SK-N-SH treated with all-trans-retinoic acid at 6 μM for 48 hours (cell line): ENCODE measurements at regions not wholly inside any gene's neighbourhood (a gene's known extent, or its start where the extent isn't known, plus 50 kb on each side); places are given as distances from the start of the nearest gene placed in this dataset.
A peak's percentile ranks its signal among the peaks of the same experiment; 100 is the strongest.

Experiments
- ATAC-seq: fragments of 200-7000 bp; cut with Tn5 transposase; 3 replicates; pipeline ENCODE4 v1.9.1; 2020; ENCODE audit warnings: mild to moderate bottlenecking, moderate library complexity
- ARNTL ChIP-seq: fragments of 450-650 bp; formaldehyde crosslinking; IDR thresholded peaks from 2 replicates; pipeline ENCODE4 v1.5.0; 2020; ENCODE audit warnings: low read depth, mild to moderate bottlenecking, moderate library complexity, borderline replicate concordance
- BACH2 ChIP-seq: fragments of 250-450 bp; sonication (Bioruptor Pico); IDR thresholded peaks from 2 replicates; pipeline ENCODE4 v1.9.0; 2021; ENCODE audit warnings: mild to moderate bottlenecking, borderline replicate concordance
- CREB5 ChIP-seq: fragments of 250-450 bp; sonication (Bioruptor Pico); IDR thresholded peaks from 2 replicates; pipeline ENCODE4 v1.5.1; 2020; ENCODE audit warnings: low read depth, mild to moderate bottlenecking, moderate library complexity
- CSDC2 ChIP-seq: fragments of 250-450 bp; sonication (Bioruptor Pico); IDR thresholded peaks from 2 replicates; pipeline ENCODE4 v1.5.0; 2020; ENCODE audit warnings: mild to moderate bottlenecking, moderate library complexity
- CSRNP3 ChIP-seq: fragments of 250-450 bp; sonication (Bioruptor Pico); IDR thresholded peaks from 2 replicates; pipeline ENCODE4 v1.5.1; 2021; ENCODE audit warnings: mild to moderate bottlenecking, moderate library complexity
- ESRRG ChIP-seq: fragments of 250-450 bp; sonication (Bioruptor Pico); IDR thresholded peaks from 2 replicates; pipeline ENCODE4 v1.6.1; 2021; ENCODE audit warnings: mild to moderate bottlenecking
- GLIS3 ChIP-seq: fragments of 250-450 bp; sonication (Bioruptor Pico); IDR thresholded peaks from 2 replicates; pipeline ENCODE4 v1.5.0; 2020; ENCODE audit warnings: mild to moderate bottlenecking, moderate library complexity
- ISL1 ChIP-seq: fragments of 250-450 bp; sonication (Bioruptor Pico); IDR thresholded peaks from 2 replicates; pipeline ENCODE4 v2.1.2; 2022; ENCODE audit warnings: mild to moderate bottlenecking, moderate library complexity
- OSR1 ChIP-seq: fragments of 250-450 bp; sonication (Bioruptor Pico); IDR thresholded peaks from 2 replicates; pipeline ENCODE4 v1.8.0; 2022; ENCODE audit warnings: moderate library complexity, mild to moderate bottlenecking, inconsistent platforms
- PATZ1 ChIP-seq: fragments of 250-450 bp; sonication (Bioruptor Pico); IDR thresholded peaks from 2 replicates; pipeline ENCODE4 v1.8.0; 2020; ENCODE audit warnings: mild to moderate bottlenecking, moderate library complexity, borderline replicate concordance
- PPARA ChIP-seq: fragments of 250-450 bp; sonication (Bioruptor Pico); IDR thresholded peaks from 2 replicates; pipeline ENCODE4 v1.5.0; 2020; ENCODE audit warnings: mild to moderate bottlenecking, borderline replicate concordance
- RARB ChIP-seq: fragments of 250-450 bp; sonication (Bioruptor Pico); IDR thresholded peaks from 2 replicates; pipeline ENCODE4 v1.8.0; 2021; ENCODE audit warnings: mild to moderate bottlenecking, moderate library complexity
- SNAI2 ChIP-seq: fragments of 250-450 bp; sonication (Bioruptor Pico); IDR thresholded peaks from 2 replicates; pipeline ENCODE4 v1.5.0; 2020; ENCODE audit warnings: mild to moderate bottlenecking, moderate library complexity
- TCF4 ChIP-seq: fragments of 250-450 bp; sonication (Bioruptor Pico); IDR thresholded peaks from 2 replicates; pipeline ENCODE4 v1.8.0; 2021; ENCODE audit warnings: mild to moderate bottlenecking, moderate library complexity, borderline replicate concordance
- TOX ChIP-seq: fragments of 250-450 bp; sonication (Bioruptor Pico); IDR thresholded peaks from 2 replicates; pipeline ENCODE4 v1.8.0; 2021; ENCODE audit warnings: mild to moderate bottlenecking, moderate library complexity, borderline replicate concordance
- TSHZ2 ChIP-seq: fragments of 250-450 bp; sonication (Bioruptor Pico); IDR thresholded peaks from 2 replicates; pipeline ENCODE4 v1.5.0; 2020; ENCODE audit warnings: mild to moderate bottlenecking, moderate library complexity
- ZC3H10 ChIP-seq: fragments of 250-450 bp; sonication (Bioruptor Pico); IDR thresholded peaks from 2 replicates; pipeline ENCODE4 v1.5.1; 2021; ENCODE audit warnings: mild to moderate bottlenecking, moderate library complexity
- ZFP30 ChIP-seq: fragments of 450-650 bp; formaldehyde crosslinking; IDR thresholded peaks from 2 replicates; pipeline ENCODE4 v1.5.0; 2022; ENCODE audit warnings: mild to moderate bottlenecking, moderate library complexity
- ZNF565 ChIP-seq: fragments of 450-650 bp; formaldehyde crosslinking; conservative IDR thresholded peaks from 2 replicates; pipeline ENCODE4 v1.5.0; 2020; ENCODE audit warnings: low read depth, mild to moderate bottlenecking, moderate library complexity
- ZNF70 ChIP-seq: fragments of 450-650 bp; formaldehyde crosslinking; IDR thresholded peaks from 2 replicates; pipeline ENCODE4 v1.5.0; 2020; ENCODE audit warnings: mild to moderate bottlenecking, moderate library complexity
- ZNF8 ChIP-seq: fragments of 450-650 bp; formaldehyde crosslinking; IDR thresholded peaks from 2 replicates; pipeline ENCODE4 v1.5.0; 2020; ENCODE audit warnings: mild to moderate bottlenecking, moderate library complexity

GRCh38 chr13:38415233-38415632 is 65.6 kb downstream of the UFM1 start:
- no peak for ATAC-seq
- TF ChIP-seq ZFP30 (CRISPR knock-in tag), result no peak
- no peak for TF ChIP-seq ARNTL
- TF ChIP-seq, all 23 proteins: peak for 0

GRCh38 chr13:38417241-38417640 is 67.6 kb downstream of the UFM1 start:
- no peak for ATAC-seq
- no peak for TF ChIP-seq TCF4 (CRISPR knock-in tag)
- TF ChIP-seq RARB, result no peak
- no peak for TF ChIP-seq PPARA (CRISPR knock-in tag)

- ATAC-seq, result peak; percentile 58; the same call in 2 of the 3 replicates
- no peak for TF ChIP-seq TOX (CRISPR knock-in tag)
- no peak for TF ChIP-seq SNAI2 (CRISPR knock-in tag)
- no peak for TF ChIP-seq ZFP30 (CRISPR knock-in tag)
- TF ChIP-seq GLIS3 (CRISPR knock-in tag), result no peak
- no peak for TF ChIP-seq ZNF565 (CRISPR knock-in tag)
- TF ChIP-seq ZNF8 (CRISPR knock-in tag), result no peak
- TF ChIP-seq PPARA (CRISPR knock-in tag), result no peak
- no peak for TF ChIP-seq OSR1 (CRISPR knock-in tag)
- no peak for TF ChIP-seq ESRRG
- TF ChIP-seq ZNF70 (CRISPR knock-in tag), result no peak
- no peak for TF ChIP-seq TSHZ2 (CRISPR knock-in tag)
- TF ChIP-seq ISL1 (CRISPR knock-in tag), result no peak
- no peak for TF ChIP-seq ZC3H10 (CRISPR knock-in tag)
- TF ChIP-seq CSRNP3 (CRISPR knock-in tag), result no peak
- TF ChIP-seq TCF4 (CRISPR knock-in tag), result no peak
- no peak for TF ChIP-seq RARB
- no peak for TF ChIP-seq CSDC2 (CRISPR knock-in tag)
- TF ChIP-seq PATZ1 (CRISPR knock-in tag), result no peak
- no peak for TF ChIP-seq BACH2
- TF ChIP-seq ARNTL, result no peak
These were observed 68.1 kb downstream of the UFM1 start for GRCh38 chr13:38417727-38418126.

- TF ChIP-seq ZFP30 (CRISPR knock-in tag) (no peak), ESRRG (no peak), ZNF8 (CRISPR knock-in tag) (no peak), ISL1 (CRISPR knock-in tag) (no peak), CREB5 (CRISPR knock-in tag) (no peak), ZNF565 (CRISPR knock-in tag) (no peak), OSR1 (CRISPR knock-in tag) (no peak), PATZ1 (CRISPR knock-in tag) (no peak), BACH2 (no peak), SNAI2 (CRISPR knock-in tag) (no peak), TSHZ2 (CRISPR knock-in tag) (no peak), GLIS3 (CRISPR knock-in tag) (no peak), CSDC2 (CRISPR knock-in tag) (no peak), RARB (no peak), TCF4 (CRISPR knock-in tag) (no peak), TOX (CRISPR knock-in tag) (no peak), CSRNP3 (CRISPR knock-in tag) (no peak)
- TF ChIP-seq, all 23 proteins: peak for 0
- ATAC-seq, result no peak
These were observed 68.6 kb downstream of the UFM1 start for GRCh38 chr13:38418286-38418685.
